KMS-11 (cell line): ENCODE measurements at regions not wholly inside any gene's neighbourhood (a gene's known extent, or its start where the extent isn't known, plus 50 kb on each side); places are given as distances from the start of the nearest gene placed in this dataset.

ENCODE experiments used
- H2AFZ ChIP-seq: fragments of 200-600 bp; sonication (generic); 2 replicates; pipeline ENCODE4 v1.6.1; 2016; ENCODE audit warnings: antibody characterized with exemption, mixed run types, low read depth
- H3K27ac ChIP-seq: fragments of 200-600 bp; sonication (generic); 2 replicates; pipeline ENCODE4 v1.6.1; 2016; ENCODE audit warnings: mild to moderate bottlenecking, mixed run types
- H3K27me3 ChIP-seq: fragments of 200-600 bp; sonication (generic); 2 replicates; pipeline ENCODE4 v1.6.1; 2017; ENCODE audit warnings: mild to moderate bottlenecking, low read depth, mixed run types, moderate library complexity; ENCODE audit not compliant: insufficient read depth
- H3K36me3 ChIP-seq: fragments of 200-600 bp; sonication (generic); 2 replicates; pipeline ENCODE4 v1.6.1; 2017; ENCODE audit warnings: mild to moderate bottlenecking, mixed run types; ENCODE audit not compliant: insufficient read depth
- H3K4me1 ChIP-seq: fragments of 200-600 bp; sonication (generic); 2 replicates; pipeline ENCODE4 v1.6.1; 2016; ENCODE audit warnings: mild to moderate bottlenecking, low read depth, mixed run types; ENCODE audit not compliant: poor library complexity, severe bottlenecking
- H3K4me2 ChIP-seq: fragments of 200-600 bp; sonication (generic); 2 replicates; pipeline ENCODE4 v1.7.0; 2016; ENCODE audit warnings: mild to moderate bottlenecking, mixed run types
- H3K4me3 ChIP-seq: fragments of 200-600 bp; sonication (generic); IDR thresholded peaks from 2 replicates; pipeline ENCODE4 v1.6.1; 2017; ENCODE audit warnings: low read depth, low read length, mixed read lengths; ENCODE audit not compliant: insufficient read depth
- H3K79me2 ChIP-seq: fragments of 200-600 bp; sonication (generic); 2 replicates; pipeline ENCODE4 v1.6.1; 2016; ENCODE audit warnings: low read depth, mixed run types; ENCODE audit not compliant: insufficient read depth
- H3K9ac ChIP-seq: fragments of 200-600 bp; sonication (generic); 2 replicates; pipeline ENCODE4 v1.6.1; 2016; ENCODE audit warnings: mild to moderate bottlenecking, mixed run types
- H4K20me1 ChIP-seq: fragments of 200-600 bp; sonication (generic); 2 replicates; pipeline ENCODE4 v1.6.1; 2016; ENCODE audit warnings: mild to moderate bottlenecking, mixed run types; ENCODE audit not compliant: insufficient read depth
- CTCF ChIP-seq: fragments of 200-600 bp; sonication (generic); conservative IDR thresholded peaks from 2 replicates; pipeline ENCODE4 v1.6.1; 2017; ENCODE audit warnings: low read depth, mild to moderate bottlenecking, antibody characterized with exemption, low read length, moderate library complexity, mixed read lengths

GRCh38 chr5:74409712-74410111 is 230.8 kb downstream of the ENC1 start:
- H3K4me1 ChIP-seq: no peaks in the 10 kb centered on the region
- H3K27me3 ChIP-seq: no peaks in the 10 kb centered on the region
- H3K9ac ChIP-seq: no peak overlapping the region
- TF ChIP-seq CTCF: no peak
- no peak overlapping the region for H3K27ac ChIP-seq
- H3K4me2 ChIP-seq: no peak overlapping the region
- H3K36me3 ChIP-seq: no peaks in the 10 kb centered on the region
- no peaks in the 10 kb centered on the region for H4K20me1 ChIP-seq
- no peak overlapping the region for H2AFZ ChIP-seq
- H3K79me2 ChIP-seq: no peaks in the 10 kb centered on the region
- H3K4me3 ChIP-seq: no peak overlapping the region

- Histone ChIP-seq H3K36me3 (no peaks in the 10 kb centered on the region), H3K79me2 (no peaks in the 10 kb centered on the region), H2AFZ (no peak overlapping the region), H3K4me1 (no peaks in the 10 kb centered on the region), H3K4me3 (no peak overlapping the region), H3K27ac (no peak overlapping the region), H3K4me2 (no peak overlapping the region), H3K27me3 (no peaks in the 10 kb centered on the region), H4K20me1 (no peaks in the 10 kb centered on the region), H3K9ac (no peak overlapping the region)
- TF ChIP-seq CTCF: no peak
Measured at GRCh38 chr5:74409166-74409706, 231.3 kb downstream of the ENC1 start.

GRCh38 chr5:74408150-74409043 is 232.1 kb downstream of the ENC1 start:
- Histone ChIP-seq H4K20me1 (no peaks in the 10 kb centered on the region), H3K27me3 (no peaks in the 10 kb centered on the region), H3K79me2 (no peaks in the 10 kb centered on the region), H3K9ac (no peak overlapping the region), H3K4me3 (no peak overlapping the region), H3K36me3 (no peaks in the 10 kb centered on the region), H2AFZ (no peak overlapping the region), H3K4me2 (no peak overlapping the region), H3K27ac (no peak overlapping the region), H3K4me1 (no peaks in the 10 kb centered on the region)
- TF ChIP-seq CTCF: no peak

GRCh38 chr5:74407701-74408100 is 232.8 kb downstream of the ENC1 start:
- no peaks in the 10 kb centered on the region for H3K4me1 ChIP-seq
- H3K27ac ChIP-seq: no peak overlapping the region
- no peak for TF ChIP-seq CTCF
- no peak overlapping the region for H3K4me3 ChIP-seq
- H3K4me2 ChIP-seq: no peak overlapping the region
- H4K20me1 ChIP-seq: no peaks in the 10 kb centered on the region
- no peak overlapping the region for H3K9ac ChIP-seq
- H3K79me2 ChIP-seq: no peaks in the 10 kb centered on the region
- no peaks in the 10 kb centered on the region for H3K27me3 ChIP-seq
- H3K36me3 ChIP-seq: no peaks in the 10 kb centered on the region
- H2AFZ ChIP-seq: no peak overlapping the region
